NCI-H2227 (cell line): ENCODE measurements at regions not wholly inside any gene's neighbourhood (a gene's known extent, or its start where the extent isn't known, plus 50 kb on each side); places are given as distances from the start of the nearest gene placed in this dataset.

ENCODE experiments used
- DNase-seq: peaks from one replicate; lab custom pipeline; 2025; ENCODE audit not compliant: unreplicated experiment; lab: John Stamatoyannopoulos, UW

GRCh38 chr17:36661047-36661666 lies 59.8 kb downstream of the MRM1 start:
- peak; percentile 59 for DNase-seq

GRCh38 chr17:36661688-36662087 lies 60.3 kb downstream of the MRM1 start:
- DNase-seq = no peak

GRCh38 chr17:36665417-36665816 lies 64.0 kb downstream of the MRM1 start:
- no peak for DNase-seq

GRCh38 chr17:36667922-36668321 lies 66.5 kb downstream of the MRM1 start:
- no peak for DNase-seq

GRCh38 chr17:36668824-36669223 lies 67.4 kb downstream of the MRM1 start:
- no peak for DNase-seq

- no peak for DNase-seq
These were observed 69.8 kb downstream of the MRM1 start for GRCh38 chr17:36671144-36671543.

- DNase-seq = no peak
These were observed 71.1 kb downstream of the MRM1 start for GRCh38 chr17:36672403-36672918.

- no peak for DNase-seq
These were observed 71.7 kb downstream of the MRM1 start for GRCh38 chr17:36673068-36673467.

- DNase-seq = no peak
These were observed 72.4 kb downstream of the MRM1 start for GRCh38 chr17:36673637-36674277.

- no peak for DNase-seq
These were observed 72.9 kb downstream of the MRM1 start for GRCh38 chr17:36674278-36674650.

- no peak for DNase-seq
These were observed 73.9 kb downstream of the MRM1 start for GRCh38 chr17:36675250-36675649.

- no peak for DNase-seq
These were observed 74.4 kb downstream of the MRM1 start for GRCh38 chr17:36675786-36676185.

GRCh38 chr17:36679815-36680467 lies 78.6 kb downstream of the MRM1 start:
- DNase-seq = no peak

- DNase-seq = no peak
These were observed 79.4 kb downstream of the MRM1 start for GRCh38 chr17:36680701-36681202.

GRCh38 chr17:36682773-36683172 lies 81.4 kb downstream of the MRM1 start:
- peak; percentile 70 for DNase-seq

- DNase-seq = peak; percentile 16
These were observed 82.0 kb downstream of the MRM1 start for GRCh38 chr17:36683387-36683786.

- no peak for DNase-seq
These were observed 82.8 kb downstream of the MRM1 start for GRCh38 chr17:36684134-36684533.

GRCh38 chr17:36686123-36686669 lies 84.8 kb downstream of the MRM1 start:
- DNase-seq = no peak

- no peak for DNase-seq
These were observed 86.4 kb downstream of the MRM1 start for GRCh38 chr17:36687736-36688135.

- DNase-seq = peak; percentile 34
These were observed 87.8 kb downstream of the MRM1 start for GRCh38 chr17:36689089-36689667.

GRCh38 chr17:36690190-36690589 lies 88.8 kb downstream of the MRM1 start:
- no peak for DNase-seq
